NOMO-1 treated with DMSO at 0.1 percent for 48 hours (cell line): ENCODE measurements at regions not wholly inside any gene's neighbourhood (a gene's known extent, or its start where the extent isn't known, plus 50 kb on each side); places are given as distances from the start of the nearest gene placed in this dataset.

Experiments
- DNase-seq: peaks from one replicate; lab custom pipeline; 2025; ENCODE audit not compliant: unreplicated experiment; lab: John Stamatoyannopoulos, UW

DNA sequence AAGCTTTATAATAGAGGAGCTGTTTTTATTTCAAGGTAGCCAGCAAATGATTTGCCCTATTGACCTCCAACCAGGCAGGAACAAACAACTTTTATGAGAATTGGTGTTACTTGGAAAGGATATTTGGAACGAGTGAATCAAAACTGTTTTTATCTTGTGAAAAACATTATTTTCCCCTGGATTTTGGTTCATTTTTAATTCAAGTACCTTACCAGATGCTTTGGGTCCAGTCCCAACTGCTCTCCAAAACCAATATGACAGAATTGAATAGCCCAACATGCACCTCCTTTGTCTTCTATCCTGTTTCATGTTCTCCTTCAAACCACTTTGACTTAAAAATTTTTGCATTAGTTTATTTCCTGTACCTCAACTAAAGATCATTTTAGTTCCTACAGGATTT lies 178.6 kb upstream of the RBMS1 start:
- no peak for DNase-seq

DNA sequence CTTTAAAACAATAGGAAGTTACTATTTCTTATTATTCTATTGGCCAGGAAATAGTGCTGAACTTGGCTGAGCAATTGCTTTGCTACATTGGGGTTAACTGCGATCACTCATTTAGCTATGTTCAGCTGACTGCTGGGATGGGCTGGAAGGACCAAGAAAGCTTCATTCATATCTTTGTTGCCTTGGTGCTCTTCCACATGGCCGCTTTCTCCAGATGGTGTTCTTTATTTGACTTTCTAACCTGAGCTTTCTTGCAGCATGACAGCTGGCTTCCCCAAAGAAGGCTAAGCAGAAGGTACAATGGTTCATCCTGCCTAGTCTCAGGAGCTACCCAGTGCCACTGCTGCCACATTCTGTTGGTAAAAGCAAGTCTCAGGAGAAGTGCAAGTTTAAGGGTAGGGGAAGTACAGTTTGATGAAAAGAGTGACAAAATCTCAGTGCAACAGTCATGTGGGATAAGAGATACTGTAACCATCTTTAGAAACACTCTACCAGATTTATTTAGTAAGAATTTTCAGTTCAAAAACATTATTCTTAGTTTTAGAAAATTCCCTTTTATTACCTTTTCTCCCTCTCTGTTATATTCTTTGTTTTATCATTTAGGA lies 180.6 kb upstream of the RBMS1 start:
- no peak for DNase-seq

DNA sequence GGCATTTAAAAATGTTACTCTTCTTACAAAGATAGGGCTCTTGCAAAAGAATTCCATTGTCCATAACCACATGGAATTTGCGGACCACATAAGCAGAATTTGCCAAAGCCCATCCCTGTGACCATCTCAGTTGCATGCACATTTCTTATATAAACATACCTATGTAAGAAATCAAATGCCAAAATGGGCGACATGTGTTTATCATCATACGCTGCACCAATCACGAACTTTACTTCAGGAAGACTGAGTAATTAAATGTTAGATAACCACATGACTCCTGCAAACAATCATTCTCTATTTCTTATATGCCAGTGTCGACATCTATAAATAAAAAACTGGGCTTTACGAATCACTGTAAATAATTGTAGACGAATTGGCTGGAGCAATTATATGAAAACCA lies 186.1 kb upstream of the RBMS1 start:
- DNase-seq: no peak

DNA sequence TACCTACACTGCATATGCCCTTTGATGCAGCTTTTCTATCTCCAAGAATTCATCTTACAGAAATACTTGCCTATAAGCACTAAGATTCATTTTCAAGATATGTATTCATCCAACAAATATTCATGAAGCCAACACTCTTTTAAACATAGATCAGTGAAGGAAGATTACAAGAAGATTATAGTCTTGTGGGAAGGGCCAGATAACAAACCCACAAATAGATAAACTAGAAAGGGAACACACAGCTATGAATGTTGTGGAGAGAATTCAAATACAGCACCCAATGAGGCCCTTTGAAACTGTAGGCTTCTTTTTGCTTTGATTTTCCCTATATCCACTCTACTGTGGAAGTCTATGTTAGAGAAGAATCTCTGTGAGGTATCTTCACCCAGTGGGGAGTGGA lies 186.7 kb upstream of the RBMS1 start:
- no peak for DNase-seq

DNA sequence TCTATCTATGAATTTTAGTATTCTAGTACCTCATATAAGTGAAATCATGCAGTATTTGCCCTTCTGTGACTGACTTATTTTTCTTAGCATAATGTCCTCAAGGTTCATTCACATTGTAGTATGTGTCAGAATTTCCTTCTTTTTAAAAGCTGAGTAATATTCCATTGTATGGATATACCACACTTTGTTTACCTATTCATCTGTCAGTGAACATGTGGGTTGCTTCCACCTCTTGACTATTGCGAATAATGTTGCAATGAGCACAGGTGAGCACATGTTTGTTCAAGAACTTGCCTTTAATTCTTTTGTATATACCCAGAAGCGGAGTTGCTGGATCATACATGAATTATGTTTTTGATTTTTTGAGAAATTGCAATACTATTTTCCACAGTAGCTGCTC lies 187.4 kb upstream of the RBMS1 start:
- DNase-seq: no peak

DNA sequence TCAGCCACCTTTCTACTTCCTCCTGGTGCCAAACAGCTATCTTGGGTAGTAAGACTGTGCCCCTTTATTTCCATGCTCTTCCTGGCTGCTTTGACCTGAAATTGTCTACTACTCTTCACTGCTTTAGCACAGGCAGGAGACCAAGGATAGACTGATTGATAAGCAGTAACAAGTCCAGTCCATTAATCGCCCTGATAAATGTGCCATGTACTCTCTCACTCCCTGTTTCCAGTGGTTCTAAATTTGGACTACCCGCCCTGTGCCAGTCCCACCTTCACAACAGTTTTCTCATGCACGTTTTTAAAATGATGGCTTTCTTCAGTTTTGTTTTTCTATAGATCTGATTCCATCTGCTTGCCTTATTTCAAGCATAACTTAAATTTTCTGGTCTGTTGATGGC lies 189.6 kb upstream of the RBMS1 start:
- DNase-seq: no peak

DNA sequence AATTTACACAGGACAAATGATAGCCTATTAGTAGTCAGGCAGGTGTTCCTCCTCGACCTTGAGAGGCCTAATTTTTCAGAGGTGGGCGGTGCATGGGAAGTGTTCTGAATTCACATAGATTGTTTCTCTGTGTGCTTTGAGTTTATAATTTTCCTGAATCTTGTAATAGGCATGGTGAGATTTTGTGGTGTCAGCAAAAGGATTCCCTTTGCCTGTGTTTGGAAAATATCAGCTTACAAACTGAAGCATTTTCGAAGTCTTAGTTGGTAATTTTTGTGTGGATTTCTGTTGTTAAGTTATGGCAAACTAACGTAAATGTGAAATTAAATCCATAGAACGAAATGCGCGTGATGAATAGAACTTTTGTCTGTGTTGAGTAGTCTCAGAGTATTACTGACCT lies 194.0 kb upstream of the RBMS1 start:
- DNase-seq: no peak

DNA sequence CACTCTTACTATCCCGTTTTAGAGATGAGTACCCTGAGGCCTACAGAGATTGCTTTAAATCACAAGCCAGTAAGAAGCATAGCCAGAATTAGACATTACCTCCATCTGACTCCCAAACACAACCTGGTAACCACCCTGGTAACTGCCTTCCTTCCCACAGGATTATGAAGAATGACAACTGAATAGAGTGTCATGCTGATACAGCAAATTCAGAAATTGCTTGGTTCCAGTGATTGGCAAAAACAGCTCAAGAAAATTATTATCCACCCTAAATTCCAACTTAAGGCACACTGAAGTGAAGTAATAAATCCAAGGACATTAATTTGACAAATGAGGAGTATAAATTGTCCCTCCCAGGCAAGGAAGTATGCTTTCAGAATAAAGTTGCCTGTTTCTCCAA lies 195.8 kb upstream of the RBMS1 start:
- no peak for DNase-seq

DNA sequence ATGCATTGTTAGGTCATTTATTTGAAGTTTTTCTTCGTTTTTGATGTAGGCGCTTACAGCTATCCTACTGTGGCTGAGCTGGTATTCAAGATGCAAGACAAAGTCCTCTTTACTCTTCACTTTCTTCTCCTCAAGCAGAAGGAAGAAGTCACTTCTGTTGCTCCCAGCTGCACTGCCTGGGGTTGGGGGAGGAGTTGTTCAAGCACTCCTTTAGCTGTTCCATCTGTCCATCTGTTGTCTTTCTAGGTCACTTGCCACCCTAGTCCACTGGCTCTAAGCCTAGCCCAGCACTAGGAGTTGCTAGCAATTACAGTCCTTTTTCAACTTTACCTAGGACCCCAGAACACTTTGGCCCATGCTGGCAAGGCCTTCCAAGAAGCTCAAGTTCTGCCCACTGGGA lies 200.6 kb upstream of the RBMS1 start:
- DNase-seq: no peak

DNA sequence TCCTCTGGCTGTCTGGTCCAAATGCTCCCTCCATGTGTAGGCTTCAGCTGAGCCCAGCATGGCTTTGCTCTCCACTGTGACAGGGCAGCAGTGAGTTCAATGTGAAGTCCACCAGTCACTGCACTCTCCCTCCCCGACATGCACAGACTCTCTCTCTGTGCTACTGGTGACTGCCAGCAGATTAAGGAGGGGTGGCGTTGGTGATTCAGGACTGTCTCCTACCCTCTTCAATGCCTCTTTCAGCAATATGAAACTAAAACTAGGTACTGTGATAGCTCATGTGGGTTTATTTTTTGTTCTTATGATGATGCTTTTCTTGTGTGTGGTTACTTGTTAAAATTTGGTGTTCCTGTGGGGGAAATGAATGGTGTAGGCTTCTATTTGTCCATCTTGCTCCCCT lies 201.0 kb upstream of the RBMS1 start:
- no peak for DNase-seq

DNA sequence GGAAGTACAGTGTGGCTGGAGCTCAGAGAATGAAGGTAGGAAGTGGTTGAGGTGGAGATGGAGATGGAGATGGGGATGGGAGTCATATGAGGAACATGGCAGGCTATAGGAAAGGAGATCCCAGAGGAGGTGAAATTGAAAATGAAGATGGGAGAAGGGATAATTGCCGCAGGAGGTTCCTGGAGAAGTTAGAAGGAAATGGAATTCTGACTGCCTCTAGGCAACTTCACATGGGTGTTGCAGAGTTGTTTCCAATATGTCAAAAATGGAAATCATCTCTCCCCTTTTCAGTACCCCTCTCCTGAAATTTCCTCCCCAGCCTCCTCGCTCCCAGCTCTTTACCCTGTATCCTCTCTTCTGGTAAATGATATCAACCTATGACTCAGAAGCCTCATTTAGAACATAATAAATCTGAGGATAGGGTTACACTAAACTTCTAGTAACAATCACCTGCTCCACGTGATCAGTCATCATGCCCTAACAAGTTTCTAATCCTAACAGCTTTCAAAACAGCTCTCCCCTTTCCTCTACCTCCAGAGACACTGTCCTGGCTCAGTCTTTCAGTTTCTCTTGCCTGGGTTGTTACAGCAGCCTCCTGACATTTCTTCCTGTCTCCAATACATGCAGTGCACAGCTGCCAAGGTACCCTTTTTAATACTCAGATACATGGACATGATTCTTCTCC lies 201.9 kb upstream of the RBMS1 start:
- DNase-seq: no peak

DNA sequence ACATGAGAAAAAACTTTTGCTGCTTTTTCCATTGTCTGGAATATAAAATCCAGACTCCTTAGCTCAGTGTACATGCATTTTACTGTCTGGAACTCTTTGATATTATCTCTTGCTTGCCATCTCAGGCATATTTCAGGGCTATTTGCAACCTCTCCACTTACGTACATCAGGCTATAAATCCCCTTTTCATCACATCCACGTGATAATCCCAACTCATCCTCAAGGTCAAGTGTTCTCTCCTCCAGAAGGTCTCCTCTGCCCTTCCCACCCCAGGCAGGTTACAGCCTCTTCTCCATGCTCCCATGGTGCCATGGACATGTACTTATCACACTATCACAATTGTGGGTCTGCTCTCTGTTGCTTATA lies 202.5 kb upstream of the RBMS1 start:
- DNase-seq: no peak

DNA sequence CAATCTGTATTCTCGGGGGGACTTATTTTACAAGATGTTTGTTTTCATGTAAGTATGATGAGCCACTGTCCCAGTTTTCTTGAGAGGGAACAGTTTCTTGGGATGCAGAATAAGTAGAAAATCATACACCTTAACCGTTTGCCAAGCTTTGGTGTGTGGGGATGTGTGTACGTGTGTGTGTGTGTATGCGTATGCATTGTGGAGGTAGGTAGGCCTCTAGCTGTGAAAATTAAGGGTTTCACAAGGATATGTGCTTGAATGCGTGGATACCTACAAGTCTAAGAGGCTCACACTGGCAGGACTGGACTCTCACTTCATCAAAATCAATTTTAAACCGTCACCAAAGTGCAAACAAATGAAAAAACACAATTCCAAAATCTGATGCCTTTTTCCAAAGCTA lies 204.2 kb upstream of the RBMS1 start:
- no peak for DNase-seq

DNA sequence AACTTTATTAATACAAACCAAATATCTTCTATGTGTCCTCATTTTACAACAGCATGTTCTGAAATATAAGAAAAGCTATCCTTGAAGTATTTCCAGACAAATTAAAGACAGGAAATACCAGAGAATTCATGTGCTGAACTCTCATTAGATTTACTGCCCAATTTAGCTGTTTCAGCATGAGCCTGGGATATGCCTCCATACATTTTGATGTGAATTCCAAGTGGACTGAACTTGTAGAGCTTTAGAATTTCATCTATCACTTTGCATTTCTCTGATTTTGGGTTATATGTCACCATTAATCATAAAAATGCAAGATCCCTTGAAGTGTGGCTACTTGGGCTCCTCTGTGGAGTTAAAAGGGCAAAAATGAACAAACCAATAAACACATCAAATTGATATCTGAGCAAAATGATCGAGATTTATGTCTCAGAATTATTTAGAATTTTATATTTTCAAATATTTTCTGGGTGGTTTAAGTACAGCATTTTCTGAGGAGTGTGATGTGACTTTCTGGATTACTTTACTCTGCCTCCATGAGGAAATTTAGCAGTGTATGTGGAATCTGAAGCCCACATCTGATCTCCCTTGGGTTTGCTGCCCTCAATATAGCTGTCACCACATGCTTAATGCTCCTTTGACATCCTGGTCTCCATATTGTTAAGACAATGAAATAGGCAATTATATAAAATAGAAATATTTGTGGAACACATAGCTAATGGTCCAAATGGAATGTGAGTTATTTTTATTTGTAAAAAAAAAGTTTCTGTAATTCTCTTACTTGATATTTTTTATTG lies 206.6 kb upstream of the RBMS1 start:
- no peak for DNase-seq

DNA sequence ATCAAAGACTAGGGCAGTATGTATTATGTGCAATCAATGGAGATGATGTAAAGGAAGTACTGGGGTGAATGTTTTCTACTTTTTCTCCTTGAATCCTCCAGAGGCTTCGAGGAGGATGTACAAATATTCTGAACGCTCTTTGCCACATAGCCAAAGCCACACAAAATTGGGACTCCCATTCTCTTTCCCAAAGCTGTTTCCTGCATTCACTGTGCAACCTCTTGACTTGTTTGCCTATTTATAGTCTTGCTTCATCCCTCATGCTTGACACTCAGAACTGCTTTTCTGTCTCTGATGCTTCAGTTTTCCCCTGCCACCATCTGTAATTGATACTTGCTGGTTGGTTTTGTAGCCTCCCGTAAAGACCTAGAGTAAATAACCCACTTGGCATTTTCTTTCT lies 208.2 kb upstream of the RBMS1 start:
- no peak for DNase-seq

DNA sequence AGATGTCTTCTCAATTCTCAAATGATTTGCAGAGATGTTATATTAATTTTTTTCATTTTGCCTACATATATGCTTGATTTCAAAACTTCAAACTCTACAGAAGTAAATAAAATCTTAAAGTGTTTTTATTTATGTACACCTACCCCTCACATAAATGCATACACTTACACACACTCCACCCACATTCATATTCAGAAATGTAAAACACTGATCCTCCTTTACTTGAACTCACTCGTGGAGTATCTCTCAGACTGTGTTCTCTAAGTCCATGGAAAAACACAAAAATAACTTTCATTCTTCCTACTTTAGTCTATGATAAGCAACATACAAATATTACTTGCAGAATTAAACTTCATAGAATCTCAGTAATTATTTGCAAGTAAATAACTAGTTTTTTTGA lies 209.1 kb upstream of the RBMS1 start:
- DNase-seq: no peak

DNA sequence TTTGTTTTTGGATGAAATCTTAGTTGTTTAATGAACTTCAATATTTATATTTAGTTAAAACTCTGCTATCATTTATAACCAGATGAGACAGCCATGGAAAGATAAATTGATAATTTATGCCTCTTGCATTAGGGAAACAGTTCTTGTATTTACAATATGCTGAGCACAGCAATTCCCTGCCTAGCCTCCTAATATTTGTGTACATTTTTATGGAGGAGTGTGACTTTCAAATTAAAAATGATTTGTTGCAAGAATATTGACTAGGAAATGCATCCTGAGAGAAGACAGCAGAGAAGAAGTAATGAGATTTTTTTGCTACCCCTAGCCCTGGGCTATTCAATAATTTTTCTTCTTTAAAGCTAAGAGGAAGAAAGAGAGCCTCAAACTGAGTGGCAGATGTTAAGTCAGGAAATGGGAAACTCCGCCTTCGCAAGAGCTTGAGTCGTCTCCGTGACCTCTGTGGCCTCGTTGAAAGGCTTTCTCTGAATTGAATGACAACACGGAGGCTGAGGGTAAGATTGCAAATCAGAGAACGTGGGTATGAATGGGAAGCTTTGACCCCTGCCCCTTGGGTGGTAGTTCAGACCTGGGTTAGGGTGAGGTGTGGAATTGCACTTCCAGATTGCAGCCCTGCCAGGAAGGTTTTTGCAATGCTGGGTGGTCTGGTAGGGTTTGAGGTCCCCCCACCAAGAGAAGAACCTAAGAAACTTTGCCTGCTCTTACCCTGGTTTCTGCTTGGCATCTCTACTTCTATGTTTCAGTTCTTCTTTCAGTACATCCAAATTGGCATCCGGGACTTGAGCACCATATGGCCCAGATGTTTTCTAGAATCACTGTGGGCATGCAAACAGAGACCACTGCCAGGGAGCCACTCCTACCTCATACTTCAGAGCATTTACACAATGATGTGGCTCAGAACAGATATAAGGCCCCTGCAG lies 210.3 kb upstream of the RBMS1 start:
- DNase-seq: peak; percentile 84

DNA sequence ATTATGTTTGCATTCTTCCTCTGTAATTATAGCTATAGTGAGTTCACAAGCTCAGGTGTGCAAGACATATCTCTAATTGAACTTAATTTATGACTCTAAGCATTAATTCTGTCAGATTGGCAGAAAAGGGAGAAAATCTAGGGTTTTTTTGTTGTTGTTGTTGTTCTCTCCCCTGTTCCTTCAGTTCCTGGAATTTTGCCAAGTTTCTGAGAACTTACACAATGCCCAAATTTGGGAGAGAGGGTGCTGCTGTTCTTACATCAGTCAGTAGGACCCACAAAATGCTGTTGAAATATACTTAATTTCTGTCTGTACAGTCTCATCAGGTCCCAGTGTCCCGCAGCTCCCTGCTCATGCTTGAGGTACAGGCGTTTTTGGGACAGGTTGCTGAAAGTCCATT lies 221.8 kb upstream of the RBMS1 start:
- DNase-seq: no peak

DNA sequence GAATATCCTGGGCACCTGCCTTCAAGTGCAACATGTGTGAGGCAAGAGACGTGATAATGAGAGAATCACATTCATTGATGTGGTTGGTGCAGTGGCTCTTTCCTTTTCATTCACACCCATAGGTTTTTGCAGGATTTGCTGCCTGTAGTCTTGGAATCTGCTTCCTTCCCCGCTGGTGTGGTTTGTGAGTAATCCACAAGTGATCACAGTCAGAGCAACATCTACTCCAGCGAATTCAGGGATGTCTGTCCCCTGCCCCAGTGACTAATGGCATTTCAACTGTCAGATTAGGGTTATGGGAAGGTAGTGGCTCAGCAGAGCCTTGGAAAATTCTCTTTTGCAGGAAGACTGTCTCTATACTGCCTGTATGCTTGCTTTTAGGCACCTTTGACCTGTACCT lies 225.5 kb upstream of the RBMS1 start:
- DNase-seq: no peak

DNA sequence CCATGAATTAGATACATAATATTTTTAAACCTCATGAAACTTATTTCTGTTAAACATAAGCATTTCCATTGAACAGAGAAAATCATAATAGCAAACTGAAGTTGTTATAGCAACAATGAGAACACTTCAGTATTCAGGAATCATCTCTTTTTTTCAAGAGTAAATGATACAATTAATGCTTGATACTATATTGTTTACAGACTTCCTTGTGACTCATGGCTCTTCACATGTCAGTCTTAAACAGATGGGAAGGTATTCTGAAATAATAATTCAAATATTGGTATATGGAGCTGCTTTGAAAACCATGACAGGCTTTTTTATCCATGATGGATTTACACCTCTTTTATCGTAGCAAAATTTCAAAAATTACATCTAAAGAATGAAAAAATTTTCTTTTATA lies 226.5 kb upstream of the RBMS1 start:
- DNase-seq: no peak
